Activated naive CD8-positive, alpha-beta T cell (primary cell): ENCODE measurements at regions not wholly inside any gene's neighbourhood (a gene's known extent, or its start where the extent isn't known, plus 50 kb on each side); places are given as distances from the start of the nearest gene placed in this dataset.

ENCODE experiments used
- H3K27ac Mint-ChIP-seq: one replicate; pipeline ENCODE4 v1.8.0; 2021; ENCODE audit warnings: mixed read lengths
- H3K27me3 Mint-ChIP-seq: one replicate; pipeline ENCODE4 v1.8.0; 2021; ENCODE audit warnings: mixed read lengths
- H3K36me3 Mint-ChIP-seq: one replicate; pipeline ENCODE4 v1.8.0; 2021; ENCODE audit warnings: mixed read lengths
- H3K4me1 Mint-ChIP-seq: one replicate; pipeline ENCODE4 v1.8.0; 2021; ENCODE audit warnings: low read depth, mixed read lengths
- H3K4me3 Mint-ChIP-seq: one replicate; pipeline ENCODE4 v1.8.0; 2021; ENCODE audit warnings: mild to moderate bottlenecking, mixed read lengths
- H3K9me3 Mint-ChIP-seq: one replicate; pipeline ENCODE4 v1.8.0; 2021; ENCODE audit warnings: low read depth, mixed read lengths

- Mint-ChIP-seq H3K36me3 (peaks cover 3% of the 10 kb centered on the region), H3K9me3 (no peaks in the 10 kb centered on the region), H3K27ac (no peak overlapping the region), H3K4me3 (no peak overlapping the region), H3K27me3 (no peaks in the 10 kb centered on the region), H3K4me1 (peaks cover 2% of the 10 kb centered on the region)
Measured at GRCh38 chr5:158178535-158178934, 319.6 kb upstream of the CLINT1 start.

- Mint-ChIP-seq H3K27ac (no peak overlapping the region), H3K36me3 (peaks cover 3% of the 10 kb centered on the region), H3K4me3 (no peak overlapping the region), H3K4me1 (peaks cover 2% of the 10 kb centered on the region), H3K9me3 (no peaks in the 10 kb centered on the region), H3K27me3 (peaks cover 2% of the 10 kb centered on the region)
Measured at GRCh38 chr5:158177146-158177545, 318.2 kb upstream of the CLINT1 start.

- Mint-ChIP-seq H3K4me1 (peaks cover 2% of the 10 kb centered on the region), H3K9me3 (no peaks in the 10 kb centered on the region), H3K27me3 (peaks cover 2% of the 10 kb centered on the region), H3K27ac (no peak overlapping the region), H3K36me3 (no peaks in the 10 kb centered on the region), H3K4me3 (no peak overlapping the region)
Measured at GRCh38 chr5:158175934-158176481, 317.1 kb upstream of the CLINT1 start.

GRCh38 chr5:158174918-158175851 is 316.2 kb upstream of the CLINT1 start:
- H3K27ac Mint-ChIP-seq: no peak overlapping the region

GRCh38 chr5:158174026-158174425 is 315.1 kb upstream of the CLINT1 start:
- no peaks in the 10 kb centered on the region for H3K36me3 Mint-ChIP-seq
- peaks cover 2% of the 10 kb centered on the region for H3K27me3 Mint-ChIP-seq
- no peaks in the 10 kb centered on the region for H3K9me3 Mint-ChIP-seq
- H3K4me1 Mint-ChIP-seq: peaks cover 2% of the 10 kb centered on the region
- H3K4me3 Mint-ChIP-seq: no peak overlapping the region
- H3K27ac Mint-ChIP-seq: no peak overlapping the region

More at GRCh38 chr5:158174918-158175851, 316.2 kb upstream of the CLINT1 start:
- Mint-ChIP-seq H3K4me3 (no peak overlapping the region), H3K4me1 (peaks cover 2% of the 10 kb centered on the region), H3K27me3 (peaks cover 2% of the 10 kb centered on the region), H3K9me3 (no peaks in the 10 kb centered on the region), H3K36me3 (no peaks in the 10 kb centered on the region)

- H3K9me3 Mint-ChIP-seq: no peaks in the 10 kb centered on the region
- H3K36me3 Mint-ChIP-seq: no peaks in the 10 kb centered on the region
- H3K27me3 Mint-ChIP-seq: peaks cover 2% of the 10 kb centered on the region
- H3K27ac Mint-ChIP-seq: no peak overlapping the region
- H3K4me1 Mint-ChIP-seq: peaks cover 2% of the 10 kb centered on the region
- no peak overlapping the region for H3K4me3 Mint-ChIP-seq
Measured at GRCh38 chr5:158172005-158172404, 313.1 kb upstream of the CLINT1 start.

- peaks cover 2% of the 10 kb centered on the region for H3K27me3 Mint-ChIP-seq
- H3K4me3 Mint-ChIP-seq: no peak overlapping the region
- H3K4me1 Mint-ChIP-seq: peaks cover 2% of the 10 kb centered on the region
- H3K36me3 Mint-ChIP-seq: no peaks in the 10 kb centered on the region
- H3K27ac Mint-ChIP-seq: no peak overlapping the region
- H3K9me3 Mint-ChIP-seq: no peaks in the 10 kb centered on the region
Measured at GRCh38 chr5:158170534-158170933, 311.6 kb upstream of the CLINT1 start.

GRCh38 chr5:158170060-158170459 is 311.1 kb upstream of the CLINT1 start:
- Mint-ChIP-seq H3K36me3 (no peaks in the 10 kb centered on the region), H3K4me1 (peaks cover 2% of the 10 kb centered on the region), H3K9me3 (no peaks in the 10 kb centered on the region), H3K27me3 (peaks cover 5% of the 10 kb centered on the region), H3K27ac (no peak overlapping the region), H3K4me3 (no peak overlapping the region)

- Mint-ChIP-seq H3K27ac (no peak overlapping the region), H3K9me3 (no peaks in the 10 kb centered on the region), H3K36me3 (no peaks in the 10 kb centered on the region), H3K4me3 (no peak overlapping the region), H3K27me3 (peaks cover 3% of the 10 kb centered on the region), H3K4me1 (no peaks in the 10 kb centered on the region)
Measured at GRCh38 chr5:158166424-158166823, 307.5 kb upstream of the CLINT1 start.

- no peak overlapping the region for H3K4me3 Mint-ChIP-seq
- no peaks in the 10 kb centered on the region for H3K4me1 Mint-ChIP-seq
- H3K9me3 Mint-ChIP-seq: no peaks in the 10 kb centered on the region
- peaks cover 3% of the 10 kb centered on the region for H3K27me3 Mint-ChIP-seq
- no peak overlapping the region for H3K27ac Mint-ChIP-seq
- H3K36me3 Mint-ChIP-seq: no peaks in the 10 kb centered on the region
Measured at GRCh38 chr5:158165647-158166046, 306.7 kb upstream of the CLINT1 start.

GRCh38 chr5:158164296-158165047 is 305.5 kb upstream of the CLINT1 start:
- H3K27ac Mint-ChIP-seq: no peak overlapping the region
- no peaks in the 10 kb centered on the region for H3K36me3 Mint-ChIP-seq
- no peaks in the 10 kb centered on the region for H3K9me3 Mint-ChIP-seq
- no peak overlapping the region for H3K4me3 Mint-ChIP-seq
- no peaks in the 10 kb centered on the region for H3K4me1 Mint-ChIP-seq
- peaks cover 3% of the 10 kb centered on the region for H3K27me3 Mint-ChIP-seq

- Mint-ChIP-seq H3K9me3 (no peaks in the 10 kb centered on the region), H3K4me1 (no peaks in the 10 kb centered on the region), H3K4me3 (no peak overlapping the region), H3K36me3 (no peaks in the 10 kb centered on the region), H3K27ac (no peak overlapping the region), H3K27me3 (peaks cover 3% of the 10 kb centered on the region)
Measured at GRCh38 chr5:158163451-158164295, 304.7 kb upstream of the CLINT1 start.

GRCh38 chr5:158162479-158163034 is 303.6 kb upstream of the CLINT1 start:
- Mint-ChIP-seq H3K36me3 (no peaks in the 10 kb centered on the region), H3K4me3 (no peak overlapping the region), H3K27ac (no peak overlapping the region), H3K27me3 (peaks cover 3% of the 10 kb centered on the region), H3K4me1 (no peaks in the 10 kb centered on the region), H3K9me3 (no peaks in the 10 kb centered on the region)

- Mint-ChIP-seq H3K4me1 (no peaks in the 10 kb centered on the region), H3K27ac (no peak overlapping the region), H3K4me3 (no peak overlapping the region), H3K9me3 (no peaks in the 10 kb centered on the region), H3K36me3 (no peaks in the 10 kb centered on the region), H3K27me3 (peaks cover 3% of the 10 kb centered on the region)
Measured at GRCh38 chr5:158162026-158162425, 303.1 kb upstream of the CLINT1 start.
